ENCODE measurements at regions not wholly inside any gene's neighbourhood (a gene's known extent, or its start where the extent isn't known, plus 50 kb on each side); places are given as distances from the start of the nearest gene placed in this dataset.

- Histone ChIP-seq H3K14ac (ENCODE audit: insufficient read length) (no peak overlapping the region), H2AFZ (ENCODE audit: low read length) (no peak overlapping the region), H3K36me3 (ENCODE audit: control insufficient read depth in 2 of 4, insufficient read depth in 4 of 4, low read length in 3 of 4) (no peaks in the 10 kb centered on the region), H2BK15ac (ENCODE audit: low read length) (no peak overlapping the region), H4K91ac (replicated peaks; ENCODE audit: insufficient read length, low read length) (no peak overlapping the region), H4K5ac (ENCODE audit: insufficient read length, low read depth, low read length) (no peak overlapping the region), H2BK120ac (replicated peaks; ENCODE audit: low read depth, low read length) (no peak overlapping the region), H3K23ac (ENCODE audit: insufficient read length) (no peak overlapping the region), H3K4me3 (ENCODE audit: extremely low read depth in 1 of 4, insufficient read depth in 2 of 4, low read depth in 3 of 4, low read length in 4 of 4) (no peak overlapping the region), H3K79me2 (ENCODE audit: control insufficient read depth in 1 of 2, insufficient read depth in 2 of 2, low read length in 2 of 2) (no peaks in the 10 kb centered on the region), H4K20me1 (replicated peaks in 1 of 2; ENCODE audit: control insufficient read depth in 1 of 2, insufficient read depth in 2 of 2, low read length in 2 of 2) (no peaks in the 10 kb centered on the region), H2BK12ac (ENCODE audit: low read depth, low read length) (no peak overlapping the region), H2BK5ac (ENCODE audit: low read depth, low read length) (no peak overlapping the region), H4K8ac (ENCODE audit: extremely low read depth, insufficient read depth, low read length) (no peak overlapping the region), H3K79me1 (ENCODE audit: low read depth, low read length) (no peaks in the 10 kb centered on the region), H3K18ac (ENCODE audit: extremely low read depth, low read length) (no peak overlapping the region), H3K4me2 (ENCODE audit: insufficient read depth in 1 of 2, low read depth in 2 of 2, low read length in 2 of 2) (no peak overlapping the region), H3K4me1 (replicated peaks in 1 of 4; ENCODE audit: control insufficient read depth in 3 of 4, insufficient read depth in 4 of 4, low read length in 3 of 4) (no peaks in the 10 kb centered on the region), H3K56ac (replicated peaks; ENCODE audit: insufficient read length, low read depth, low read length) (no peak overlapping the region), H3K27me3 (replicated peaks in 1 of 4; ENCODE audit: control insufficient read depth in 3 of 4, extremely low read depth in 1 of 4, insufficient read depth in 3 of 4, low read length in 3 of 4) (no peaks in the 10 kb centered on the region), H3K4ac (replicated peaks; ENCODE audit: insufficient read length, low read depth, low read length) (no peak overlapping the region), H3K9ac (replicated peaks in 1 of 4; ENCODE audit: extremely low read depth in 1 of 4, low read depth in 3 of 4, low read length in 3 of 4) (no peak overlapping the region), H3K9me3 (ENCODE audit: insufficient read depth in 2 of 2, low read depth in 1 of 2, low read length in 1 of 2) (no peaks in the 10 kb centered on the region), H3K23me2 (ENCODE audit: low read depth, low read length) (no peaks in the 10 kb centered on the region), H2BK20ac (ENCODE audit: low read length) (no peak overlapping the region), H2AK5ac (ENCODE audit: low read depth, low read length) (no peak overlapping the region), H3K27ac (ENCODE audit: low read depth, low read length) (no peak overlapping the region)
- POLR2A ChIA-PET (ENCODE audit: partially characterized antibody), result no interaction called here
- 92% methylated on average over 3 of the region's 3 CpGs; no CpG with 5 or more reads in 1 of the 2 experiments for WGBS, 2 experiments (ENCODE audit: extremely low coverage in 1 of 2, insufficient coverage in 1 of 2, insufficient read length in 1 of 2, insufficient replicate concordance in 2 of 2, low coverage in 1 of 2, low lambda C conversion rate in 2 of 2, missing lambda C conversion rate in 1 of 2)
- no peak for DNase-seq (ENCODE audit: low read depth in 1 of 2, low spot score in 2 of 2)
- no peak for FAIRE-seq
- no peak for TF ChIP-seq SRF (IDR thresholded peaks at IDR 0.05; ENCODE audit: low read depth, low read length)
- TF ChIP-seq USF2 (IDR thresholded peaks at IDR 0.05; ENCODE audit: low read length), result no peak
- TF ChIP-seq ZNF274 (IDR thresholded peaks at IDR 0.05; ENCODE audit: borderline replicate concordance, extremely low read depth, low read length), result no peak
- no peak for TF ChIP-seq SUZ12 (IDR thresholded peaks at IDR 0.05; ENCODE audit: low read length)
- TF ChIP-seq BRCA1 (IDR thresholded peaks at IDR 0.05; ENCODE audit: low read depth, low read length), result no peak
- no peak for TF ChIP-seq TAF1 (IDR thresholded peaks at IDR 0.05; ENCODE audit: low read depth, low read length)
- TF ChIP-seq RAD21 (IDR thresholded peaks at IDR 0.05 in 1 of 2, conservative IDR thresholded peaks at IDR 0.05 in 1 of 2; ENCODE audit: low read depth in 2 of 2, low read length in 2 of 2), result no peak
- TF ChIP-seq YY1 (IDR thresholded peaks at IDR 0.05; ENCODE audit: low read depth, low read length), result no peak
- TF ChIP-seq MAFK (IDR thresholded peaks at IDR 0.05; ENCODE audit: low read depth, low read length), result no peak
- TF ChIP-seq SP1 (IDR thresholded peaks at IDR 0.05; ENCODE audit: low read depth, low read length), result no peak
- CTCF ChIA-PET (ENCODE audit: partially characterized antibody), result no interaction called here
Observed at GRCh38 chr4:33421887-33422286, 2701.7 kb downstream of the PCDH7 start.
